ENCODE measurements at regions not wholly inside any gene's neighbourhood (a gene's known extent, or its start where the extent isn't known, plus 50 kb on each side); places are given as distances from the start of the nearest gene placed in this dataset.
A peak's percentile ranks its signal among the peaks of the same experiment; 100 is the strongest.
"Not testable (repeated sequence)": the region's sequence is repeated elsewhere in the genome, so short reads cannot be mapped to it uniquely, and the experiment has no call there.

- Histone ChIP-seq H3K4me3 (ENCODE audit: low read length) (no peak overlapping the region), H3K36me3 (ENCODE audit: insufficient read depth, low read length) (no peaks in the 10 kb centered on the region), H2AFZ (ENCODE audit: low read length) (no peak overlapping the region), H3K27me3 (ENCODE audit: low read length) (no peaks in the 10 kb centered on the region), H4K20me1 (ENCODE audit: insufficient read depth, low read depth, low read length) (no peaks in the 10 kb centered on the region), H3K9me3 (ENCODE audit: low read length) (no peaks in the 10 kb centered on the region), H3K4me2 (ENCODE audit: low read depth, low read length, poor library complexity, severe bottlenecking) (no peak overlapping the region), H3K4me1 (ENCODE audit: low read length) (no peaks in the 10 kb centered on the region), H3K9ac (ENCODE audit: low read length) (no peak overlapping the region), H3K79me2 (ENCODE audit: low read length) (no peaks in the 10 kb centered on the region), H3K27ac (ENCODE audit: low read length) (no peak overlapping the region), H3K9me2 (replicated peaks; ENCODE audit: insufficient read depth, low read length) (no peaks in the 10 kb centered on the region)
- DNase-seq, result no peak
Observed at GRCh38 chr11:56842814-56843794, 94.6 kb upstream of the OR9G4 start.

- H3K4me3 ChIP-seq (ENCODE audit: low read length), result no peak overlapping the region
- H3K9ac ChIP-seq (ENCODE audit: low read length), result no peak overlapping the region
- no peaks in the 10 kb centered on the region for H4K20me1 ChIP-seq (ENCODE audit: insufficient read depth, low read depth, low read length)
- H2AFZ ChIP-seq (ENCODE audit: low read length), result no peak overlapping the region; the same call in 1 of the 2 replicates
- no peaks in the 10 kb centered on the region for H3K36me3 ChIP-seq (ENCODE audit: insufficient read depth, low read length)
- no peaks in the 10 kb centered on the region for H3K27me3 ChIP-seq (ENCODE audit: low read length)
- no peaks in the 10 kb centered on the region for H3K9me3 ChIP-seq (ENCODE audit: low read length)
- DNase-seq, result peak; percentile 79
- no peaks in the 10 kb centered on the region for H3K9me2 ChIP-seq (replicated peaks; ENCODE audit: insufficient read depth, low read length)
- no peaks in the 10 kb centered on the region for H3K79me2 ChIP-seq (ENCODE audit: low read length)
- H3K4me1 ChIP-seq (ENCODE audit: low read length), result no peaks in the 10 kb centered on the region
- H3K27ac ChIP-seq (ENCODE audit: low read length), result no peak overlapping the region
- H3K4me2 ChIP-seq (ENCODE audit: low read depth, low read length, poor library complexity, severe bottlenecking), result no peak overlapping the region
Observed at GRCh38 chr11:56841210-56841810, 92.8 kb upstream of the OR9G4 start.

- H3K36me3 ChIP-seq (ENCODE audit: insufficient read depth, low read length); H3K27ac ChIP-seq (ENCODE audit: low read length); DNase-seq; H3K4me1 ChIP-seq (ENCODE audit: low read length); H3K4me2 ChIP-seq (ENCODE audit: low read depth, low read length, poor library complexity, severe bottlenecking); H2AFZ ChIP-seq (ENCODE audit: low read length); H3K79me2 ChIP-seq (ENCODE audit: low read length); H4K20me1 ChIP-seq (ENCODE audit: insufficient read depth, low read depth, low read length); H3K27me3 ChIP-seq (ENCODE audit: low read length); H3K4me3 ChIP-seq (ENCODE audit: low read length); H3K9me2 ChIP-seq (replicated peaks; ENCODE audit: insufficient read depth, low read length); H3K9me3 ChIP-seq (ENCODE audit: low read length); H3K9ac ChIP-seq (ENCODE audit: low read length): not testable (repeated sequence)
Observed at GRCh38 chr11:56827357-56827756, 78.9 kb upstream of the OR9G4 start.

GRCh38 chr11:56819916-56820315, 71.4 kb upstream of the OR9G4 start:
- Histone ChIP-seq H3K36me3 (ENCODE audit: insufficient read depth, low read length) (no peaks in the 10 kb centered on the region), H3K4me1 (ENCODE audit: low read length) (no peaks in the 10 kb centered on the region), H2AFZ (ENCODE audit: low read length) (no peak overlapping the region), H3K4me2 (ENCODE audit: low read depth, low read length, poor library complexity, severe bottlenecking) (no peak overlapping the region), H3K9ac (ENCODE audit: low read length) (no peak overlapping the region), H3K27me3 (ENCODE audit: low read length) (no peaks in the 10 kb centered on the region), H3K27ac (ENCODE audit: low read length) (no peak overlapping the region), H4K20me1 (ENCODE audit: insufficient read depth, low read depth, low read length) (no peaks in the 10 kb centered on the region), H3K9me3 (ENCODE audit: low read length) (no peaks in the 10 kb centered on the region), H3K4me3 (ENCODE audit: low read length) (no peak overlapping the region), H3K9me2 (replicated peaks; ENCODE audit: insufficient read depth, low read length) (no peaks in the 10 kb centered on the region), H3K79me2 (ENCODE audit: low read length) (no peaks in the 10 kb centered on the region)
- no peak for DNase-seq

- H3K4me1 ChIP-seq (ENCODE audit: low read length), result no peaks in the 10 kb centered on the region
- no peaks in the 10 kb centered on the region for H3K9me2 ChIP-seq (replicated peaks; ENCODE audit: insufficient read depth, low read length)
- no peaks in the 10 kb centered on the region for H3K36me3 ChIP-seq (ENCODE audit: insufficient read depth, low read length)
- H4K20me1 ChIP-seq (ENCODE audit: insufficient read depth, low read depth, low read length), result no peaks in the 10 kb centered on the region
- DNase-seq, result no peak
- H3K4me2 ChIP-seq (ENCODE audit: low read depth, low read length, poor library complexity, severe bottlenecking), result no peak overlapping the region
- H3K27ac ChIP-seq (ENCODE audit: low read length), result no peak overlapping the region
- H3K4me3 ChIP-seq (ENCODE audit: low read length), result no peak overlapping the region
- H3K9me3 ChIP-seq (ENCODE audit: low read length), result no peaks in the 10 kb centered on the region
- no peak overlapping the region for H2AFZ ChIP-seq (ENCODE audit: low read length)
- no peaks in the 10 kb centered on the region for H3K79me2 ChIP-seq (ENCODE audit: low read length)
- H3K9ac ChIP-seq (ENCODE audit: low read length), result no peak overlapping the region
- no peaks in the 10 kb centered on the region for H3K27me3 ChIP-seq (ENCODE audit: low read length)
Observed at GRCh38 chr11:56817661-56818060, 69.2 kb upstream of the OR9G4 start.

- Histone ChIP-seq H3K36me3 (ENCODE audit: insufficient read depth, low read length) (no peaks in the 10 kb centered on the region), H4K20me1 (ENCODE audit: insufficient read depth, low read depth, low read length) (no peaks in the 10 kb centered on the region), H2AFZ (ENCODE audit: low read length) (no peak overlapping the region), H3K9me2 (replicated peaks; ENCODE audit: insufficient read depth, low read length) (no peaks in the 10 kb centered on the region), H3K4me3 (ENCODE audit: low read length) (no peak overlapping the region), H3K27ac (ENCODE audit: low read length) (no peak overlapping the region), H3K9ac (ENCODE audit: low read length) (no peak overlapping the region), H3K4me2 (ENCODE audit: low read depth, low read length, poor library complexity, severe bottlenecking) (no peak overlapping the region), H3K79me2 (ENCODE audit: low read length) (no peaks in the 10 kb centered on the region), H3K4me1 (ENCODE audit: low read length) (no peaks in the 10 kb centered on the region), H3K27me3 (ENCODE audit: low read length) (no peaks in the 10 kb centered on the region), H3K9me3 (ENCODE audit: low read length) (no peaks in the 10 kb centered on the region)
- DNase-seq, result no peak
Observed at GRCh38 chr11:56816259-56816658, 67.8 kb upstream of the OR9G4 start.

GRCh38 chr11:56808326-56808725, 59.8 kb upstream of the OR9G4 start:
- Histone ChIP-seq H3K27ac (ENCODE audit: low read length) (no peak overlapping the region), H3K4me1 (ENCODE audit: low read length) (no peaks in the 10 kb centered on the region), H3K79me2 (ENCODE audit: low read length) (no peaks in the 10 kb centered on the region), H3K4me2 (ENCODE audit: low read depth, low read length, poor library complexity, severe bottlenecking) (no peak overlapping the region), H3K36me3 (ENCODE audit: insufficient read depth, low read length) (no peaks in the 10 kb centered on the region), H3K4me3 (ENCODE audit: low read length) (no peak overlapping the region), H2AFZ (ENCODE audit: low read length) (no peak overlapping the region), H3K9me3 (ENCODE audit: low read length) (no peaks in the 10 kb centered on the region), H3K9ac (ENCODE audit: low read length) (no peak overlapping the region), H4K20me1 (ENCODE audit: insufficient read depth, low read depth, low read length) (no peaks in the 10 kb centered on the region), H3K9me2 (replicated peaks; ENCODE audit: insufficient read depth, low read length) (no peaks in the 10 kb centered on the region), H3K27me3 (ENCODE audit: low read length) (no peaks in the 10 kb centered on the region)
- no peak for DNase-seq

GRCh38 chr11:56799691-56800210, 51.3 kb upstream of the OR9G4 start:
- no peak overlapping the region for H3K9ac ChIP-seq (ENCODE audit: low read length)
- no peak overlapping the region for H3K4me2 ChIP-seq (ENCODE audit: low read depth, low read length, poor library complexity, severe bottlenecking)
- no peak for DNase-seq
- no peaks in the 10 kb centered on the region for H3K4me1 ChIP-seq (ENCODE audit: low read length)
- H3K79me2 ChIP-seq (ENCODE audit: low read length), result no peaks in the 10 kb centered on the region
- H4K20me1 ChIP-seq (ENCODE audit: insufficient read depth, low read depth, low read length), result no peaks in the 10 kb centered on the region
- H3K9me2 ChIP-seq (replicated peaks; ENCODE audit: insufficient read depth, low read length), result no peaks in the 10 kb centered on the region
- no peaks in the 10 kb centered on the region for H3K36me3 ChIP-seq (ENCODE audit: insufficient read depth, low read length)
- H3K9me3 ChIP-seq (ENCODE audit: low read length), result no peaks in the 10 kb centered on the region
- no peak overlapping the region for H2AFZ ChIP-seq (ENCODE audit: low read length)
- no peak overlapping the region for H3K4me3 ChIP-seq (ENCODE audit: low read length)
- no peak overlapping the region for H3K27ac ChIP-seq (ENCODE audit: low read length)
- no peaks in the 10 kb centered on the region for H3K27me3 ChIP-seq (ENCODE audit: low read length)

Measured in Karpas-422 (cell line).